K562 (cell line): ENCODE measurements at regions not wholly inside any gene's neighbourhood (a gene's known extent, or its start where the extent isn't known, plus 50 kb on each side); places are given as distances from the start of the nearest gene placed in this dataset.

Source experiments
- ATAC-seq: fragments of 200-7000 bp; cut with Tn5 transposase; 3 replicates; pipeline ENCODE4 v1.9.1; 2020; ENCODE audit warnings: moderate library complexity
- BruUV-seq: library from RNA; stranded (reverse); fragments of 400-500 nt; replicated peaks from 2 replicates; lab custom pipeline; 2021; lab: Mats Ljungman, UMichigan
- CTCF ChIA-PET: fragments of 300-600 bp; formaldehyde crosslinking; extraction: SDS; loops from one replicate; lab custom pipeline; 2021; ENCODE audit warnings: low intra/inter-chr PET ratio; lab: Yijun Ruan, JAX
- POLR2A ChIA-PET: fragments of 300-600, 350-650 bp; sonication (Branson Sonifier 250); formaldehyde crosslinking; extraction: SDS; loops from one replicate; lab custom pipeline; 2021; ENCODE audit warnings: antibody characterized with exemption, inconsistent platforms; lab: Yijun Ruan, JAX
- DNase-seq, 4 experiments: peaks; one replicate each; pipeline versions ENCODE4 v3.0.0 to v3.0.0-alpha.2; 2011 to 2018; ENCODE audit warnings: low spot score in 3 of 4, mixed read lengths in 3 of 4; ENCODE audit errors: extremely low read depth in 1 of 4
- FAIRE-seq: peaks from 2 replicates; lab custom pipeline; 2011; peaks lifted over from hg19 to GRCh38; lab: Jason Lieb, UNC
- H2AFZ ChIP-seq: 2 replicates; pipeline ENCODE4 v1.6.0; 2011; ENCODE audit warnings: low read depth, low read length, control low read depth, inconsistent platforms
- H3K27ac ChIP-seq: fragments of 200-600 bp; 3 replicates; pipeline ENCODE4 v1.8.0; 2011; ENCODE audit warnings: low read depth, mild to moderate bottlenecking, control low read depth, inconsistent platforms, low read length, moderate library complexity, mixed read lengths; ENCODE audit errors: extremely low read depth
- H3K27me3 ChIP-seq, 2 experiments: fragments of 300-600 bp in 1 of 2; 2 replicates in 1 of 2; 3 replicates in 1 of 2; pipeline versions ENCODE4 v1.6.0 to v1.8.0; 2011; ENCODE audit warnings: inconsistent platforms in 2 of 2, low read length in 2 of 2, mild to moderate bottlenecking in 1 of 2, mixed read lengths in 1 of 2, moderate library complexity in 1 of 2; ENCODE audit not compliant: control insufficient read depth in 2 of 2, insufficient read depth in 2 of 2
- H3K36me3 ChIP-seq: fragments of 300-600 bp; 3 replicates; pipeline ENCODE4 v1.8.0; 2011; ENCODE audit warnings: mild to moderate bottlenecking, low read length, inconsistent platforms; ENCODE audit not compliant: control insufficient read depth, insufficient read depth
- H3K4me1 ChIP-seq, 2 experiments: fragments of 200-600 bp in 1 of 2; replicated peaks in 1 of 2; 2 replicates in 1 of 2; 3 replicates in 1 of 2; pipeline versions ENCODE4 v1.5.1 to v1.8.0; 2011; ENCODE audit warnings: inconsistent platforms in 2 of 2, low read length in 2 of 2, mild to moderate bottlenecking in 1 of 2, mixed read lengths in 1 of 2, moderate library complexity in 1 of 2; ENCODE audit not compliant: control insufficient read depth in 2 of 2, insufficient read depth in 2 of 2
- H3K4me2 ChIP-seq: 2 replicates; pipeline ENCODE4 v1.6.1; 2011; ENCODE audit warnings: low read length, control low read depth, inconsistent platforms, mixed read lengths; ENCODE audit not compliant: insufficient read depth
- H3K4me3 ChIP-seq: fragments of 200-600 bp; sonication (generic), shearing (Covaris generic); 2 replicates; pipeline ENCODE4 v1.5.1; 2016; ENCODE audit warnings: control low read depth, inconsistent platforms
- H3K79me2 ChIP-seq: fragments of 200-600 bp; 3 replicates; pipeline ENCODE4 v1.8.0; 2011; ENCODE audit warnings: low read length, inconsistent platforms; ENCODE audit not compliant: control insufficient read depth, insufficient read depth
- H3K9ac ChIP-seq, 2 experiments: 2 replicates each; pipeline versions ENCODE4 v1.6.0 to v1.6.1; 2011; ENCODE audit warnings: low read depth in 2 of 2, low read length in 2 of 2, control low read depth in 1 of 2, inconsistent platforms in 1 of 2, mild to moderate bottlenecking in 1 of 2, mixed read lengths in 1 of 2; ENCODE audit not compliant: insufficient read depth in 1 of 2
- H3K9me1 ChIP-seq: one replicate; pipeline ENCODE4 v1.6.0; 2011; ENCODE audit warnings: inconsistent platforms, mild to moderate bottlenecking, low read length, moderate library complexity; ENCODE audit not compliant: control insufficient read depth, insufficient read depth
- H3K9me3 ChIP-seq: replicated peaks from 2 replicates; pipeline ENCODE4 v1.5.1; 2011; ENCODE audit warnings: low read depth, low read length, inconsistent platforms; ENCODE audit not compliant: control insufficient read depth, insufficient read depth
- H4K20me1 ChIP-seq: replicated peaks from 2 replicates; pipeline ENCODE4 v1.6.1; 2011; ENCODE audit warnings: low read length, inconsistent platforms, mixed read lengths; ENCODE audit not compliant: control insufficient read depth, insufficient read depth
- BRD9 ChIP-seq: fragments of 450-650 bp; IDR thresholded peaks from 2 replicates; pipeline ENCODE4 v1.6.1; 2018; ENCODE audit warnings: low read depth; ENCODE audit not compliant: partially characterized antibody
- CBX3 ChIP-seq, 2 experiments: IDR thresholded peaks; 1 replicate in 1 of 2; 2 replicates in 1 of 2; pipeline ENCODE4 v1.6.1; 2012; ENCODE audit warnings: inconsistent platforms in 2 of 2, low read length in 2 of 2, borderline replicate concordance in 1 of 2, control low read depth in 1 of 2
- DDX20 ChIP-seq: fragments of 450-650 bp; IDR thresholded peaks from 2 replicates; pipeline ENCODE4 v1.6.1; 2016; ENCODE audit warnings: missing genetic modification characterization, low read depth, mild to moderate bottlenecking, missing compliant biosample characterization, moderate library complexity
- HNRNPUL1 ChIP-seq: fragments of 200-400 bp; formaldehyde crosslinking; IDR thresholded peaks from 2 replicates; pipeline ENCODE4 v1.6.1; 2017; ENCODE audit warnings: low read length
- MTA3 ChIP-seq: fragments of 450-650 bp; formaldehyde crosslinking; IDR thresholded peaks from 2 replicates; pipeline ENCODE4 v1.6.1; 2017; ENCODE audit warnings: mild to moderate bottlenecking, borderline replicate concordance
- SMAD1 ChIP-seq: fragments of 150-350 bp; IDR thresholded peaks from 2 replicates; pipeline ENCODE4 v1.6.1; 2014; ENCODE audit warnings: low read length, low read depth; ENCODE audit not compliant: partially characterized antibody
- STAT6 ChIP-seq: sonication (generic); formaldehyde crosslinking; IDR thresholded peaks from 2 replicates; pipeline ENCODE4 v1.8.1; 2023; ENCODE audit warnings: mild to moderate bottlenecking, missing genetic modification reagents
- XRCC3 ChIP-seq: fragments of 450-650 bp; IDR thresholded peaks from 2 replicates; pipeline ENCODE4 v1.6.1; 2017; ENCODE audit warnings: mild to moderate bottlenecking, moderate library complexity
- ZNF121 ChIP-seq: sonication (generic); formaldehyde crosslinking; conservative IDR thresholded peaks from 2 replicates; pipeline ENCODE4 v1.8.0; 2022; ENCODE audit warnings: missing genetic modification reagents
- ZNF253 ChIP-seq: fragments of 250-450 bp; sonication (Bioruptor Pico); conservative IDR thresholded peaks from 2 replicates; pipeline ENCODE4 v1.6.1; 2021; ENCODE audit warnings: mild to moderate bottlenecking
- ZNF696 ChIP-seq: fragments of 250-450 bp; sonication (Bioruptor Pico); conservative IDR thresholded peaks from 2 replicates; pipeline ENCODE4 v1.4.0; 2020; ENCODE audit warnings: mild to moderate bottlenecking, moderate library complexity
- WGBS: fragments of 100-300 bp; shearing (Covaris generic); methylation state at CpG from one replicate; pipeline ENCODE4 v1.1.6; 2016; ENCODE audit warnings: low coverage, mixed read lengths; ENCODE audit not compliant: insufficient coverage; ENCODE audit errors: missing lambda C conversion rate; 5-methylcytosine and 5-hydroxymethylcytosine counted together
- in situ Hi-C: fragments of 300-500 bp; cut with MboI; formaldehyde crosslinking; loops from 4 replicates; pipeline ENCODE4 v1.15.0; 2018; ENCODE audit warnings: inconsistent platforms, mixed read lengths
- intact Hi-C: fragments of 100-400 bp; cut with micrococcal nuclease; formaldehyde crosslinking; loops from 2 replicates; pipeline ENCODE4 v1.14.2; 2022
- TF ChIP-seq, protein P1 (sequence below), 2 experiments: fragments of 150-350 bp in 1 of 2; IDR thresholded peaks; 2 replicates each; pipeline ENCODE4 v1.6.1; 2012 to 2016; ENCODE audit warnings: low read depth in 2 of 2, low read length in 2 of 2, mild to moderate bottlenecking in 1 of 2, moderate library complexity in 1 of 2
- TF ChIP-seq, protein P2 (sequence below): fragments of 250-450 bp; sonication (Bioruptor Pico); IDR thresholded peaks from 2 replicates; pipeline ENCODE4 v1.4.0; 2020; ENCODE audit warnings: borderline replicate concordance

DNA sequence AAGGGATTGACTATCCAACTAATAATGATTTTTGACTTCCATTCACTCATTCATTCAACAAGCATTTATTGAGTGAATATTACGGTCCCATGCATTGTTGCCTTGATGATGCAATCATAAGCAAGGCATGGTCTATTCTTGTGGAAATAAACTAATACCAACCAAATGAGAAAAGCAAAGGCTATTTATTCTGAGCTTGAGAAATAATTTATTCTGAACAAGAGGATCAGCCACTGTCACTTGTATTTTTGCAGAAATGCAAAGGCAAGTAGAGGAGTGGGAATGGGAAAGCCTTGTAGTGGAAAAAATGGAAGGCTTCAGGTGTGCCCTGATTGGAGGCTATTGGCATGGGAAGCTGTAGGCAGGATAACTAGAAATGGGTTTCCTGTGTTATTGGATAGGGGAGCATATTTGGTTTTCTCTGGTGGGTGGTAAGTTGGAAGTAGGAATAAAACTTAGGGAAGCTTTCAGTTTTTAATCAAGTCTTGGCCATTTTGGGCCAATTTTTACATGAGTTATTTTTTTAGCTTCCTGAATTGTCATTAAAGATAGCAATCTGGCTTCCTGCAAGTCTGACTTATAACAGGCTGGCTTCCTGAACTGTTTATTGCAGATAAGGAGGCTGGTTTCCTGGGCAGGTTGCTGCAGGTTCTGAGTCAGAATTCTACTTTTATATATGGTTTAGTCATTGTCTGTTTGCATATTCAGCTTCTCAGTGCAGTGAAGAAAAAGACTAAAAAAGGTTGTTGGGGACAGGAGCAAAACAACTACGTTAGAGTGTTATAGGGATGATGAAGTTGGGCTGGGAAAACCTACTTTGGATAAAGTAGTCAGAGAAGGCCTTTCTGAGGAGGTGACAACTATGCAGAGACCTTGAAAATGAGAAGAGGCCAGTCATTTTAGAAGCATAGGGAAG lies 106.7 kb downstream of the APIP start:
- Histone ChIP-seq H3K36me3 (peaks cover 5% of the 10 kb centered on the region), H3K4me2 (peak overlapping the region; percentile 43), H3K9me1 (no peaks in the 10 kb centered on the region), H4K20me1 (no peaks in the 10 kb centered on the region), H3K9ac (peak overlapping the region in 1 of 2 experiments; percentile 72; a peak in 2 of 4 replicates), H3K27me3 (no peaks in the 10 kb centered on the region), H3K9me3 (peaks cover 29% of the 10 kb centered on the region), H2AFZ (peak overlapping the region; percentile 61), H3K4me3 (no peak overlapping the region), H3K4me1 (peaks cover 3 to 33% of the 10 kb centered on the region in 2 experiments; a peak in 4 of 5 replicates), H3K27ac (peak overlapping the region; percentile 95), H3K79me2 (no peaks in the 10 kb centered on the region)
- CTCF ChIA-PET, result no interaction called here
- intact Hi-C loops, result loop anchor here (5.0 kb wide), 1 partner anchor 207 kb away; no protein-coding TSS in a partner anchor
- POLR2A ChIA-PET, result interaction anchor here (0.6 to 1.7 kb wide), 6 partner anchors 8 to 1630 kb away, joined by 3 to 5 read pairs (median 4); no protein-coding TSS in a partner anchor
- 9% methylated on average over 2 of the region's 2 CpGs for WGBS
- no TSS peak for BruUV-seq
- peak; percentile 55 to 89 (median 61) for DNase-seq
- peak; percentile 91 for FAIRE-seq
- peak; percentile 94 for ATAC-seq
- in situ Hi-C loops, result no loop called here
- TF ChIP-seq, protein P1, sequence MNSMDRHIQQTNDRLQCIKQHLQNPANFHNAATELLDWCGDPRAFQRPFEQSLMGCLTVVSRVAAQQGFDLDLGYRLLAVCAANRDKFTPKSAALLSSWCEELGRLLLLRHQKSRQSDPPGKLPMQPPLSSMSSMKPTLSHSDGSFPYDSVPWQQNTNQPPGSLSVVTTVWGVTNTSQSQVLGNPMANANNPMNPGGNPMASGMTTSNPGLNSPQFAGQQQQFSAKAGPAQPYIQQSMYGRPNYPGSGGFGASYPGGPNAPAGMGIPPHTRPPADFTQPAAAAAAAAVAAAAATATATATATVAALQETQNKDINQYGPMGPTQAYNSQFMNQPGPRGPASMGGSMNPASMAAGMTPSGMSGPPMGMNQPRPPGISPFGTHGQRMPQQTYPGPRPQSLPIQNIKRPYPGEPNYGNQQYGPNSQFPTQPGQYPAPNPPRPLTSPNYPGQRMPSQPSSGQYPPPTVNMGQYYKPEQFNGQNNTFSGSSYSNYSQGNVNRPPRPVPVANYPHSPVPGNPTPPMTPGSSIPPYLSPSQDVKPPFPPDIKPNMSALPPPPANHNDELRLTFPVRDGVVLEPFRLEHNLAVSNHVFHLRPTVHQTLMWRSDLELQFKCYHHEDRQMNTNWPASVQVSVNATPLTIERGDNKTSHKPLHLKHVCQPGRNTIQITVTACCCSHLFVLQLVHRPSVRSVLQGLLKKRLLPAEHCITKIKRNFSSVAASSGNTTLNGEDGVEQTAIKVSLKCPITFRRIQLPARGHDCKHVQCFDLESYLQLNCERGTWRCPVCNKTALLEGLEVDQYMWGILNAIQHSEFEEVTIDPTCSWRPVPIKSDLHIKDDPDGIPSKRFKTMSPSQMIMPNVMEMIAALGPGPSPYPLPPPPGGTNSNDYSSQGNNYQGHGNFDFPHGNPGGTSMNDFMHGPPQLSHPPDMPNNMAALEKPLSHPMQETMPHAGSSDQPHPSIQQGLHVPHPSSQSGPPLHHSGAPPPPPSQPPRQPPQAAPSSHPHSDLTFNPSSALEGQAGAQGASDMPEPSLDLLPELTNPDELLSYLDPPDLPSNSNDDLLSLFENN (IDR thresholded peaks at IDR 0.05; ENCODE audit: low read depth in 2 of 2, low read length in 2 of 2), result peak in 1 of 2 experiments; percentile 96; a peak in 2 of 4 replicates
- TF ChIP-seq ZNF253 (CRISPR knock-in tag), result no peak
- peak; percentile 91 for TF ChIP-seq DDX20 (tag)
- TF ChIP-seq, protein P2, sequence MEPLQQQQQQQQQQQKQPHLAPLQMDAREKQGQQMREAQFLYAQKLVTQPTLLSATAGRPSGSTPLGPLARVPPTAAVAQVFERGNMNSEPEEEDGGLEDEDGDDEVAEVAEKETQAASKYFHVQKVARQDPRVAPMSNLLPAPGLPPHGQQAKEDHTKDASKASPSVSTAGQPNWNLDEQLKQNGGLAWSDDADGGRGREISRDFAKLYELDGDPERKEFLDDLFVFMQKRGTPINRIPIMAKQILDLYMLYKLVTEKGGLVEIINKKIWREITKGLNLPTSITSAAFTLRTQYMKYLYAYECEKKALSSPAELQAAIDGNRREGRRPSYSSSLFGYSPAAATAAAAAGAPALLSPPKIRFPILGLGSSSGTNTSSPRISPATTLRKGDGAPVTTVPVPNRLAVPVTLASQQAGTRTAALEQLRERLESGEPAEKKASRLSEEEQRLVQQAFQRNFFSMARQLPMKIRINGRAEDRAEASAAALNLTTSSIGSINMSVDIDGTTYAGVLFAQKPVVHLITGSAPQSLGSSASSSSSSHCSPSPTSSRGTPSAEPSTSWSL (CRISPR knock-in tag), result no peak
- TF ChIP-seq STAT6, result no peak
- peak; percentile 64 for TF ChIP-seq BRD9
- no peak for TF ChIP-seq XRCC3
- peak; percentile 83 for TF ChIP-seq SMAD1
- no peak for TF ChIP-seq ZNF121 (CRISPR knock-in tag)
- peak in 1 of 2 experiments; percentile 42; a peak in 2 of 3 replicates for TF ChIP-seq CBX3 (IDR thresholded peaks at IDR 0.05; ENCODE audit: borderline replicate concordance in 1 of 2, low read length in 2 of 2)
- no peak for TF ChIP-seq ZNF696 (CRISPR knock-in tag)
- peak; percentile 51; the same call in 1 of the 2 replicates for TF ChIP-seq MTA3
- TF ChIP-seq HNRNPUL1, result no peak
